CD4-positive, alpha-beta T cell treated with Interleukin-6 at 100 ng/mL for 8 hours (primary cell): ENCODE measurements at regions not wholly inside any gene's neighbourhood (a gene's known extent, or its start where the extent isn't known, plus 50 kb on each side); places are given as distances from the start of the nearest gene placed in this dataset.
"Not testable (repeated sequence)": the region's sequence is repeated elsewhere in the genome, so short reads cannot be mapped to it uniquely, and the experiment has no call there.

Experiments used
- DNase-seq: peaks from one replicate; pipeline ENCODE4 v3.0.0-alpha.2; 2020; ENCODE audit warnings: mixed read lengths, low spot score

- DNase-seq, result no peak
Observed at GRCh38 chr12:127145241-127145928, 1121.6 kb upstream of the TMEM132C start.

DNA sequence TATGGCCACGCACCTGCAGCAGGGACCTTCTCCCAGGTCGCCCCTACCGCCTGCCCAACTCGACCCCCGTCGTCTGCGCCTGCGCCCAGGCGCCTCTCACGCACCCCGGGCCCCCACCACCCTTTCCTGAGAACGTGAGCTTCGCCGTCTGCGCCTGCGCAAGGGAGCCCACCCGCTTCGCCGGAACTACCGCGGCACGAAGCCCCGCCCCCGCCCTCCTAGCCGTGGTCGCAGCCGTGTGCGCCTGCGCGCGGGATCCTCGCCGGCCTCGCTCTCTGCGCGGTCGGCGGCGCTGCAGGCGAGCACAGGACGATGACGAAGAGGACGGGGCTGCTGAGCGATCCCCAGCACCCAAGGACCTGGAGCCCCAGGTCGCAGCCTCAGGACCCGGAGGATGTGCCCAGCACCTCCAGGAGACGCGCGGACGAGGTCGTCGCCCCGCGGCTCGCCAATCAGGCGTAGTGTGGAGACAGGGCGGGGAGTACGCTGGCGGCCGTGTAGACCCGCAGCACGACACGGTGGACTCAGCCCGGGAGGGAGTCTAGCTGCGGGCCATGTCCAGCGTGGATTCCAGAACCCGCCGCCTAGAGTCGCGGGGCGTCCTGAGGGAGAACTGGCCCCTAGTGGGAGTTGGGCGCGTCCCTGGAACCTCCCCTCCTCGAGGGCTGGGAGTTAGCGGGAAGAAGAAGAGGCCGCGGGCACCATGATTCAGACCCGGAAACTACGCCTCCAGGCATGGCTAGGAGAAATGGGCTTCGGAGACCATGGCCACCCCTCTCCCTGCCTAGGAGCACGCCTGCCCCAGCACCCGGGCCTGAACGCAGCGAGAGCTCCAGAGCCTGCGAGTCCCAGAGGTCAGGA is 1120.8 kb upstream of the TMEM132C start:
- DNase-seq, result peak; percentile 67

- DNase-seq, result no peak
Observed at GRCh38 chr12:127146991-127147718, 1119.8 kb upstream of the TMEM132C start.

GRCh38 chr12:127147724-127148123 is 1119.2 kb upstream of the TMEM132C start:
- DNase-seq, result no peak

DNA sequence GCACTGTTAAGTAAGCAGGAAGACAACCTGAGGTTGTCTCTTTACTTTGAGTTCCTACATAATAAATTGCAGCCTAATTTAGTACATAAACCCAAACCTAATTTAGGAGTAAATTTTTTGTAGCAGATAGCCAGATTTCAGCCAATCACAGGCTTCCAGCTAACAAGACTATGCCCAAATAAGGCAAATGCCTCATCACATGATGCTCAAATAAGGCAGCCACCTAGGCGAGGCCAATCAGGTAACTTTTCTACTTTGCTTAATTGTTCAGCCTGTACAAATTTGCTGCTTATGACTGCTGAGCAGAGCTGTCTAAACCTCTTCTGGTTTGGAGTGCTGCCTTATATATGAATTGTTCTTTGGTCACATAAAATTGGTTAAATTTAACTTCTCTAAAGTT is 1118.7 kb upstream of the TMEM132C start:
- no peak for DNase-seq

- DNase-seq, result no peak
Observed at GRCh38 chr12:127149226-127149964, 1117.6 kb upstream of the TMEM132C start.

DNA sequence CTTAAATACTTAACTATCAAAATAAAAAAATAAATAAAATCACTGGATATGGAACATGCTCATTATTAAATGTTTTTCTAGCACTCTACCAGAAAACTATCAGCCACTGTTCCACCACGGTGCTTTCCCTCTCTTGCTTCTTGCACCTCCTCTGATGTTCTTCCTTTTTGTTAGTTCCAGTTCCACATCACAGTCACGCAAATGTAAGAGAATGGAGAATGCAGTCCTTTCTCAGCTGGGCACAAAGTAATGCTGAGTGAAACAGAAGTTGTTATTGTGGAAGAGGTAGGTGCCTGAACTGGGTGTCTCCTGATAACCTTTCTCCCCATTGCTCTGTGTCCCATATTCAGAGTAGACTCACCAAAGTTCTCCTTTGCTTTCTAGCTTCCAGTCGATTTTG is 1116.9 kb upstream of the TMEM132C start:
- DNase-seq, result no peak

DNA sequence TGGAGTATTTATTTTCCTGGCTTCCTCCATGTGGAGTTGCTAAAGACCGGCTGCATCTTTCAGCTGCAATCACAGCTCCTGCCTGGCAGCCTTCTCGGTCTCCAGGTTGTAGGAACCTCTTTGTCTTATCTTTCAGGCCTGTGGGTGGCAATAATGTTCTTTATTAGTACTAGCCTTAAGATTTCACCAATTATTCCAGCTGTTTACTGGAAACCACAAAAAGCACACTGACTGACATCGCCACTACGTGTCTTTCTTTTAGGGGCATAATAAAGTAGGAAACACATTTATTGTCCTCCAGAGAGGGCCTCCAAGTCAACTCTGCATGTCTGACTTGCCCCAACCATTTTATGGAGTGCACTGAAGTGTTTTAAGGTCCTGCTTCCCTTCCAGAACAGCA is 1116.5 kb upstream of the TMEM132C start:
- no peak for DNase-seq

DNA sequence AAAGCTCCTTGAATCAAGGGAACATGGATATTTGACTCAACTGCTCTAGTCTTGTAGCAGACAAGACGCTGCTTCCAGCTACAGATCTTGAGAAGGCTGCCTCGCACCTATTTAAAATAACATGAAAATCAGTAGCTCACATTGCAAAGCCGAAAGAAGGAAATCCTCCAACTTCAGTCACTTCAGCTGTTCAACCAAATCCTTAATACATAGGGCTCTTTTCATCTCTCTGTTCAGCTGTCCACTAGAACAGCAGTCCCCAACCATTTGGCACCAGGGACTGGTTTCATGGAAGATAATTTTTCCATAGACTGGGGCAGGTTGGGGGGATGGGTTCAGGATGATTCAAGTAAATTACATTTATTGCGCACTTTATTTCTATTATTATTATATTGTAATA is 1116.0 kb upstream of the TMEM132C start:
- DNase-seq, result no peak

GRCh38 chr12:127153996-127154395 is 1113.0 kb upstream of the TMEM132C start:
- DNase-seq, result no peak

GRCh38 chr12:127154830-127155229 is 1112.1 kb upstream of the TMEM132C start:
- DNase-seq, result not testable (repeated sequence)

DNA sequence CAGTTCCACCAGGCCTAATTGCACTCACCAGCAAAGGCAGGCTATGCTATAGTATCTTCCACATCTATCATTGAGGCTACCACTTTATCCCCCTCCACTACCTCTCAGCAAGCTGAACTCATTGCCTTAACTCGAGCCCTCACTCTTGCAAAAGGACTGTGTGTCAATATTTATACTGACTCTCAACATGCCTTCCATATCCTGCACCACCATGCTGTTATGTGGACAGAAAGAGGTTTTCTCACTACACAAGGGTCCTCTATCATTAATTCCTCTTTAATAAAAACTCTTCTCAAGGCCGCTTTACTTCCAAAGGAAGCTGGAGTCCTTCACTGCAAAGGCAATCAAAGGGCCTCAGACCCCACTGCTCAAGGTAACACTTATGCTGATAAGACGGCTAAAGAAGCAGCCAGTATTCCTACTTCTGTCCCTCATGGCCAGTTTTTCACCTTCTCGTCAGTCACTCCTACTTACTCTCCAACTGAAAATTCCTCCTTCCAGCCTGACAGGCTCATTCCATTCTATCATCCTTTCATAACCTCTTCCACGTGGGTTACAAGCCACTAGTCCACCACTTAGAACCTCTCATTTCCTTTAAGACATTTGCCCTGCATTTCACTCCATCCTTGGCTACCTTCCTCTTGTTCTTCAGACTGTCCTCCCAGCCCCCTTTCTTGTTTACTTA is 1110.9 kb upstream of the TMEM132C start:
- not testable (repeated sequence) for DNase-seq

- not testable (repeated sequence) for DNase-seq
Observed at GRCh38 chr12:127157501-127158366, 1109.2 kb upstream of the TMEM132C start.

DNA sequence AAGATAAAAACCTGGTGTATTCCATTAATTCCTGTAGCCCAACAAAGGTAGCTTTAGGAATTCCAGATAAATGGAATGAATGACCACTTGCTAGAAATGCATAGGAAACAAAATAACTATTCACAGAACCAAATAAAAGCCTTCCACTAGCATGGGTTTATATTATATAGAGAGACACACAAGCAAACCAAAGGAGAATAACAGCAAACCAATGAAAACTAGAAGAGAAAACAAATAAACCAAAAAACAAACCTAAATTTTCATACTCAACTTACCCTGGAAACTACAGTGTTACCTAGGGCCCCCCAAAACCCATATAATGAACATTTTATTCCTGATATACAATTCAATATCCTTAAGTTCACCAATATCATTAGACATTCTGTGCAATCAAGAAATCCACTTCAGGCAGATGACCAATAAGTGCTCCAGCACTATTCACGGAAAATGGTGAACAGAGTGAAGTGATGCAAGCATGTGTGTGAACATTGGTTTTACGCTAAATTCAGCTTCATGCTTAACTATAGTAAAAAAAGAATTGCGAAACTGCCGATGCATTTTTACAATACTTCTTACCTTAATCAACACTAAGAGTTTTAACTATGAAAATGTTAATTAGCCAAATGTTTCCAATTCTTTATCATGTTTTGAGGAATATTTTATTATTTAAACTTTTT is 1108.4 kb upstream of the TMEM132C start:
- DNase-seq, result no peak

GRCh38 chr12:127161466-127161865 is 1105.5 kb upstream of the TMEM132C start:
- no peak for DNase-seq

DNA sequence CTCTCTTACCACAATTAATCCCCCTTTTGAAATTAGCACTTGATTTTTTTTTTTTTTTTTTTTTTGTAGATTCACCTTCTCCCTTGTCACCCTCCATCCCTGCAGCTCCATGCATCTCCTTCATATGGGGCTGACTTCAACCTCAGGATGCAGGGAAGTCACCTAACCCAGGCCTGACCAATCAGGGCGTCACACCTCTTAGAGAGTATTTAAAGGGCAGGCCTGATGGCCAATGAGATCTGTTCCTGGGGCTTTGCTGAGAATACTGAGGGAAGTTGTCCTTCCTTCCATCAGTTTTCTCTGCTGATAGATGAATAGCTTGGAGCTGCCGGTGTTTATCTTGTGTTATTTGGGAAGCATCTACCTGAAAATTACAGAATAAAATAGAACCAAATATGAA is 1104.7 kb upstream of the TMEM132C start:
- no peak for DNase-seq

- peak; percentile 59 for DNase-seq
Observed at GRCh38 chr12:127162902-127163301, 1104.1 kb upstream of the TMEM132C start.

- peak; percentile 70 for DNase-seq
Observed at GRCh38 chr12:127165567-127166392, 1101.2 kb upstream of the TMEM132C start.
